ENCODE measurements at regions not wholly inside any gene's neighbourhood (a gene's known extent, or its start where the extent isn't known, plus 50 kb on each side); places are given as distances from the start of the nearest gene placed in this dataset.

DNA sequence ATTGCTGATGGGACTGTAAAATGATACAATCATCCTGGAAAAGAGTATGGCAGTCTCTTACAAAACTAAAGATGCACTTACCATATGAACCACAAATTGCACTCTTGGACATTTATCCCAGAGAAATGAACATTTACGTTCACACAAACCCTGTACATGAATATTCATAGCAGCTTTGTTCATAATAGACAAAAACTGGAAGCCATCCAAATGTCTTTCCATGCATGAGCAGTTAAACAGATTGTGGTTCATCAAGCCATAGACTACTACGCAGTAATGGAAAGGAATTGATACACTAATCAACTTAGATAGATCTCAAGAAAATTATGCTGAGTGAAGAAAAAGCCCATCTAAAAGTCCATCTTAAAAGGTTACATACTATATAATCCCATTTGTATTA, 156.1 kb upstream of the SLC39A10 start:
- Mint-ChIP-seq H3K27me3 (ENCODE audit: unreplicated experiment) (peaks cover 2% of the 10 kb centered on the region), H3K4me3 (ENCODE audit: unreplicated experiment) (no peak overlapping the region), H3K9me3 (ENCODE audit: unreplicated experiment) (no peaks in the 10 kb centered on the region), H3K36me3 (ENCODE audit: unreplicated experiment) (no peaks in the 10 kb centered on the region), H3K4me1 (ENCODE audit: unreplicated experiment) (peaks cover 7% of the 10 kb centered on the region), H3K27ac (ENCODE audit: unreplicated experiment) (no peak overlapping the region)
- TF ChIP-seq, protein P1, sequence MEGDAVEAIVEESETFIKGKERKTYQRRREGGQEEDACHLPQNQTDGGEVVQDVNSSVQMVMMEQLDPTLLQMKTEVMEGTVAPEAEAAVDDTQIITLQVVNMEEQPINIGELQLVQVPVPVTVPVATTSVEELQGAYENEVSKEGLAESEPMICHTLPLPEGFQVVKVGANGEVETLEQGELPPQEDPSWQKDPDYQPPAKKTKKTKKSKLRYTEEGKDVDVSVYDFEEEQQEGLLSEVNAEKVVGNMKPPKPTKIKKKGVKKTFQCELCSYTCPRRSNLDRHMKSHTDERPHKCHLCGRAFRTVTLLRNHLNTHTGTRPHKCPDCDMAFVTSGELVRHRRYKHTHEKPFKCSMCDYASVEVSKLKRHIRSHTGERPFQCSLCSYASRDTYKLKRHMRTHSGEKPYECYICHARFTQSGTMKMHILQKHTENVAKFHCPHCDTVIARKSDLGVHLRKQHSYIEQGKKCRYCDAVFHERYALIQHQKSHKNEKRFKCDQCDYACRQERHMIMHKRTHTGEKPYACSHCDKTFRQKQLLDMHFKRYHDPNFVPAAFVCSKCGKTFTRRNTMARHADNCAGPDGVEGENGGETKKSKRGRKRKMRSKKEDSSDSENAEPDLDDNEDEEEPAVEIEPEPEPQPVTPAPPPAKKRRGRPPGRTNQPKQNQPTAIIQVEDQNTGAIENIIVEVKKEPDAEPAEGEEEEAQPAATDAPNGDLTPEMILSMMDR (IDR thresholded peaks at IDR 0.05) = no peak
- no peak for DNase-seq (ENCODE audit: extremely low spot score, unreplicated experiment)

DNA sequence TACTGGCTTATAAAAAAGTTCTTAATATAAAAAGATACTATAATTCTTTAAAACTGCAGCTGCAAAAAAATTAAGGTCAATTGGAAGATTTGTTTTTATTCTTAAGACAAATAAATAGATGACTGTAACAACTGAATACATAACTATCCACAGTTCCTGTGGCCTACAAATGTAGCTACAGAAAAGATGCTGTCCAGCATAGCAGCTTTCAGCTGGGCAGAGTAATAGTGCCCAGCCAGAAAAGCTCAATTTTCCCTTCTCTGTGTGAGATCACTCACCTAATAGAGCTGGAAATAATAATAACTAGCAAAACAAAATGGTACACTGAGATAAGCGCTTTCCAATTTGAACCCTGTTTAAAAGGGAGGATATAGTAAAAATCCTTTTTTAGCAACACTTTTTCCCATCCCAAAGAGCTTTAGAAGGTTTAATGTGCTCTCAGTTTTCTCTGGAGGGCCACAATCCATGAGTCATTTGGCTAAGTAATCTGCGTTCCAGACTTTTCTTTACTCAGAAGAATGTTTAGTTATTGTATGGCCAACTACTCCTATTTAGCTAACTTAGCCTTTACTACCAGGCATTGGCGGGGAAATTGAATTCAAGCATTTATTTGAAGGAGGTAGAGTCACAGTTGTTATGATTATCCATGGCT, 158.1 kb upstream of the SLC39A10 start:
- Mint-ChIP-seq H3K36me3 (ENCODE audit: unreplicated experiment) (no peaks in the 10 kb centered on the region), H3K4me1 (ENCODE audit: unreplicated experiment) (peaks cover 7% of the 10 kb centered on the region), H3K4me3 (ENCODE audit: unreplicated experiment) (no peak overlapping the region), H3K27ac (ENCODE audit: unreplicated experiment) (no peak overlapping the region), H3K9me3 (ENCODE audit: unreplicated experiment) (no peaks in the 10 kb centered on the region), H3K27me3 (ENCODE audit: unreplicated experiment) (peaks cover 6% of the 10 kb centered on the region)
- no peak for DNase-seq (ENCODE audit: extremely low spot score, unreplicated experiment)
- TF ChIP-seq, protein P1 (IDR thresholded peaks at IDR 0.05) = no peak

DNA sequence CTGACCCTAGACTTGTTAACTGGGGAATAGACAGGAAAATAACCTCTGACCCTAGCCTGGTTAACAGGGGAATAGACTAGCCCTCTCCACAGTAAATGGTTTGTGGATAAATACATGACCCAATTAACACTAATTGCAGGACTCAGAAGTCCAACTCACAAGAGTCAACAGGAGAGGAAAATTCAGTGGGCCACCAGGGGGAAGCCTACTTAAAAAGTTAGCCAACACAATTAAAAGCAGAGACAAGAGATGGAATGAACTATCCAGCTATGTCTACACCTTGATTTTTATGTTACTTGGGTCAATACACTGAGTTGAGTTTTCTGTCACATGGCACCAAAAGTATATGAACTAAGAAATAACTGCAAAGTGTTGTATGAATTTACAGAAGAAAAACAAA, 158.8 kb upstream of the SLC39A10 start:
- peaks cover 6% of the 10 kb centered on the region for H3K27me3 Mint-ChIP-seq (ENCODE audit: unreplicated experiment)
- H3K27ac Mint-ChIP-seq (ENCODE audit: unreplicated experiment) = no peak overlapping the region
- no peaks in the 10 kb centered on the region for H3K36me3 Mint-ChIP-seq (ENCODE audit: unreplicated experiment)
- TF ChIP-seq, protein P1 (IDR thresholded peaks at IDR 0.05) = peak; percentile 36
- H3K9me3 Mint-ChIP-seq (ENCODE audit: unreplicated experiment) = no peaks in the 10 kb centered on the region
- DNase-seq (ENCODE audit: extremely low spot score, unreplicated experiment) = no peak
- H3K4me3 Mint-ChIP-seq (ENCODE audit: unreplicated experiment) = no peak overlapping the region
- peaks cover 7% of the 10 kb centered on the region for H3K4me1 Mint-ChIP-seq (ENCODE audit: unreplicated experiment)

DNA sequence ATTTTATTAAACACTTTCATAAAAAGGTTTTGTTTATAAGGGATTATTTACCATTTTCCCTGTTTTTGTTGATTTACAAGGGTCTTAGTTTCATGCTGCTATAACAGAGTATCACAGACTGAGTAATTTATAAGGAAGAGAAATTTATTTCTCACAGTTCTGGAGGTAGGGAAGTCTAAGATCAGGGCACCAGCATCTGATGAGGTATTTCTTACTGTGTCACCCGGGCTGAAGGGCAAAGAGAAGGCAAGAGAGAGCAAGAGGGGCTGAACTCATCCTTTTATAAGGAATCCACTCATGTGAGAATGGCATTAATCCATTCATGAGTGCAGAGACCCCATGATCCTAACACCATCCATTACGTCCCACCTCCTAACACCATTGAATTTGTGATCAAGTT, 160.0 kb upstream of the SLC39A10 start:
- TF ChIP-seq, protein P1 (IDR thresholded peaks at IDR 0.05) = no peak
- no peaks in the 10 kb centered on the region for H3K36me3 Mint-ChIP-seq (ENCODE audit: unreplicated experiment)
- H3K9me3 Mint-ChIP-seq (ENCODE audit: unreplicated experiment) = no peaks in the 10 kb centered on the region
- no peak overlapping the region for H3K27ac Mint-ChIP-seq (ENCODE audit: unreplicated experiment)
- peaks cover 7% of the 10 kb centered on the region for H3K4me1 Mint-ChIP-seq (ENCODE audit: unreplicated experiment)
- no peak overlapping the region for H3K4me3 Mint-ChIP-seq (ENCODE audit: unreplicated experiment)
- DNase-seq (ENCODE audit: extremely low spot score, unreplicated experiment) = no peak
- peaks cover 6% of the 10 kb centered on the region for H3K27me3 Mint-ChIP-seq (ENCODE audit: unreplicated experiment)

DNA sequence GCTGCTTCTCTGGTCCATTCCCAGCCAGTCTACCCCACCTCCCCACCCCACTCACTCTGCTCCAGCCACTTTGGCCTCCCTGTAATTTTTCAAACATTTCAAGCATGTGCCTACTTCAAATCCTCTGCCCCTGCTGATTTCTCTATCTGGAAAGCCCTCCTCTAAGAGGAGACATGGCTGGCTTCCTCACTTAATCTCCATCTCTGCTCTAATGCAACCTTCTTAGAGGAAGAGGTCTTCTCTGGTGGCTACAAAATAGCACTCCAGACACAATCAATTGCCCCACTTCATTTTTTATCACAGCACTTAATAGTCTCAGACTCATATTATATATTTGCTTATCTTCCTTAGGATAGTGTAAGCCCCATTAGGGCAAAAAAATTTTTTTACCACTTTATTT, 161.1 kb upstream of the SLC39A10 start:
- Mint-ChIP-seq H3K4me3 (ENCODE audit: unreplicated experiment) (no peak overlapping the region), H3K4me1 (ENCODE audit: unreplicated experiment) (peaks cover 7% of the 10 kb centered on the region), H3K9me3 (ENCODE audit: unreplicated experiment) (no peaks in the 10 kb centered on the region), H3K27me3 (ENCODE audit: unreplicated experiment) (peaks cover 6% of the 10 kb centered on the region), H3K27ac (ENCODE audit: unreplicated experiment) (no peak overlapping the region), H3K36me3 (ENCODE audit: unreplicated experiment) (no peaks in the 10 kb centered on the region)
- TF ChIP-seq, protein P1 (IDR thresholded peaks at IDR 0.05) = no peak
- DNase-seq (ENCODE audit: extremely low spot score, unreplicated experiment) = no peak

All from osteocyte (in vitro differentiated cells).